GM21825 (cell line): ENCODE measurements at regions not wholly inside any gene's neighbourhood (a gene's known extent, or its start where the extent isn't known, plus 50 kb on each side); places are given as distances from the start of the nearest gene placed in this dataset.

Experiments
- ATAC-seq: cut with Tn5 transposase; IDR thresholded peaks from one replicate; pipeline ENCODE4 v1.9.1; 2021; ENCODE audit warnings: mild to moderate bottlenecking, moderate library complexity; ENCODE audit not compliant: unreplicated experiment

GRCh38 chr12:34340534-34341361, 318.5 kb downstream of the ALG10 start:
- ATAC-seq, result no peak

- ATAC-seq, result no peak
Measured at GRCh38 chr12:34341362-34341733, 319.1 kb downstream of the ALG10 start.

GRCh38 chr12:34342048-34342447, 319.8 kb downstream of the ALG10 start:
- ATAC-seq, result no peak

- no peak for ATAC-seq
Measured at GRCh38 chr12:34343345-34343744, 321.0 kb downstream of the ALG10 start.

- no peak for ATAC-seq
Measured at GRCh38 chr12:34343766-34344165, 321.5 kb downstream of the ALG10 start.

- ATAC-seq, result no peak
Measured at GRCh38 chr12:34344851-34345522, 322.7 kb downstream of the ALG10 start.

GRCh38 chr12:34345801-34346200, 323.5 kb downstream of the ALG10 start:
- no peak for ATAC-seq

- no peak for ATAC-seq
Measured at GRCh38 chr12:34346372-34347034, 324.2 kb downstream of the ALG10 start.

- no peak for ATAC-seq
Measured at GRCh38 chr12:34347367-34347766, 325.1 kb downstream of the ALG10 start.

GRCh38 chr12:34348064-34348463, 325.8 kb downstream of the ALG10 start:
- no peak for ATAC-seq

GRCh38 chr12:34348836-34349672, 326.8 kb downstream of the ALG10 start:
- no peak for ATAC-seq

GRCh38 chr12:34349673-34349961, 327.3 kb downstream of the ALG10 start:
- no peak for ATAC-seq

- ATAC-seq, result no peak
Measured at GRCh38 chr12:34350092-34351041, 328.1 kb downstream of the ALG10 start.

GRCh38 chr12:34352098-34352497, 329.8 kb downstream of the ALG10 start:
- ATAC-seq, result no peak

- no peak for ATAC-seq
Measured at GRCh38 chr12:34354239-34355200, 332.2 kb downstream of the ALG10 start.

- no peak for ATAC-seq
Measured at GRCh38 chr12:34356233-34356987, 334.1 kb downstream of the ALG10 start.

GRCh38 chr12:34357791-34358190, 335.5 kb downstream of the ALG10 start:
- ATAC-seq, result no peak

GRCh38 chr12:34358198-34358597, 335.9 kb downstream of the ALG10 start:
- ATAC-seq, result no peak
